ENCODE measurements at regions not wholly inside any gene's neighbourhood (a gene's known extent, or its start where the extent isn't known, plus 50 kb on each side); places are given as distances from the start of the nearest gene placed in this dataset.

DNA sequence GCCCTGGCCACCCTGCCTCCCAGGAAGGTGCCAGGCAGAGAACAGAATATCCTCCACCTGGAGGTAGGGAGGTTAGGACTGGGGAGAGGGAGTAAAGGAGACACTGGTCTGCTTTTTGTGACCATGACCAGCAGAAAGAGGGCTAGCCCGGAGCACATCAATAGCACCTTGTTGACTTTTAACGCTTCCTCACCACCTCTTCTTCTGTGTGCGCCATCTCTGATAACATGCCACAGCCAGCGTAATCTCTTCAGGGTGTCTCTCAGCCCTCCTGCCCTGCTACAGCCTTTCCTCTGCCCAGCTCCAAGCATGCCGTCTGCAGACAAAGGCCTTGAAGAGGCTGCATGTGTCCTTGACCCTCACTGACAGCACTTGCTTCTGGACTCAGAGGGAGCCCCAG is 50.9 kb upstream of the GJA5 start:
- DNase-seq = no peak

DNA sequence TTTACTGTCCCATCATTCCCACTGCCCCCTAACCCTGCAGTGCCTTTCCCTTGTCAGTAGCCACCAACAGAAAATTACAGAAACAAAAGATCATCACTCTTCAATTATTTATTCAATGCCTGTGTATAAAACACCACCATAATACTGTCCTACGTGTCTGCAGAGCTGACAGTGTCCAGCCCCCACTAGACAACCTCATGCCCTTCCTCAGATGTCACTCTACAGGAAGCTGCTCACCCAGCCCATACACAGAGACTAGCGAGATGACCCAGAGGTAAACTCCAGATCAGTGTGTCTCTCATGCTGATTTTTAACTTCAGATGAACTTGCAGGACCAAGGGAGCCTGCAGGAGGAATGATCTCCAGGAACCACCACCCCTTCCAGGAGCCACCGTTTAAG is 51.3 kb upstream of the GJA5 start:
- no peak for DNase-seq

DNA sequence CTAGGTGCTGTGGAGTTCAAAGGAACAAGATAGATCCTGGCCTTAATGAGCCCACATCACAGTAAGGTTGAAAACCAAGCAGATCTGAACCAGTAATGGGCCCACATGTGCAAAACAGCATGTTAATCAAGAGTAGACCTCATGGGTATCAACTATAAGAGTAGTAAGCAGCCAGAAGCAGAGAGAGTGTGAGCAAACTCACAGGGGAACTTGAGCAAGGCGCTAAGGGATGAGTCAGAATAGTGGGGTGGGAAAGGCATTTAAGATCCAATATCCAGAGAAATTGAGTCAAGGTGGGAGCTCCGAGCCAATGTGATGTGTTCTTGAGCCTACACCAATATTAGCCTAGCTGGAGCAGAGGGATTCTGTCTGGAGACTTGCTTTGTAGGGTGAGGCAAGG is 52.4 kb upstream of the GJA5 start:
- DNase-seq = no peak

DNA sequence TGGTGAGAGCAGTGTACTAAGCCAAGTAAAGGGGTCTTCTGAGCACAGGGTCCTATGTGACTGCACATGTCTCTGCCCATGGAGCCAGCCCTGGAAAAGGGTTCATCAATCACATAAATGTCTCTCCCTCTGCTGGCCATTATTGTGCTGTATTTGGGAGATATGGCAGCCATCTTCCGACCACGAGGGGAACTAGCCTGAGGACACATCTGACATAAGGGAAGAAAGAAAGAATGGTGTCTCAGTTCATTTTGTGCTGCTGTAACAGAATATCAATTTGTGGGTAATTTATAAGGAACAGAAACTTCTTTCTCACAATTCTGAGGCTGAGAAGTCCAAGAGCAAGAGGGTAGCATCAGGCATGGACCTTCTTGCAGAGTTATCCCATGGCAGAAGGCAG is 55.1 kb upstream of the GJA5 start:
- peak; percentile 25 for DNase-seq

DNA sequence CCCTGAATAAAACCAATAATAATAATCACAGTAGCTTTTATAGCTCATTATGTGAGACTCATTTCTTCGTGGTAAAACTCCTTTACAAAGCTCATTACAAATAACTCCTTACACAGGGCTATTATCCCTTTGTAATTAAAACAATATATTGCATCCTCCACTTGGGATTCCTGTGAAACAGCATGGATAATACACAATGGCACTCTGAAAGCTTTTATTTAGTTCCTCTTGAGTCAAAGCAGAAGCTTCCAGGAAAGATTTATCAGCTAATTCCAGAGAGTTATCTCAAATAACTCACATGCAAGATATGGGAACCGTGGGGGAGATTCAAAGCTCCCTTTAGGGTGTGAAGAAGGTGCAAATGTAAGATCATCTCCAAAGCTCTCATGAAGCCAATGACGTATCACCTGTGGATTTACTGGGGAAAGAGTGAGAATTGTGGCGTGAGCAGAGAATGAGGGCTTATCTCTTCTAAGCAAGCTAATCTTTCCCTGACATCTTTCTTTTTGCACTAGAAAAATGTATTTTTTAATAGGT is 60.4 kb upstream of the GJA5 start:
- DNase-seq = no peak

DNA sequence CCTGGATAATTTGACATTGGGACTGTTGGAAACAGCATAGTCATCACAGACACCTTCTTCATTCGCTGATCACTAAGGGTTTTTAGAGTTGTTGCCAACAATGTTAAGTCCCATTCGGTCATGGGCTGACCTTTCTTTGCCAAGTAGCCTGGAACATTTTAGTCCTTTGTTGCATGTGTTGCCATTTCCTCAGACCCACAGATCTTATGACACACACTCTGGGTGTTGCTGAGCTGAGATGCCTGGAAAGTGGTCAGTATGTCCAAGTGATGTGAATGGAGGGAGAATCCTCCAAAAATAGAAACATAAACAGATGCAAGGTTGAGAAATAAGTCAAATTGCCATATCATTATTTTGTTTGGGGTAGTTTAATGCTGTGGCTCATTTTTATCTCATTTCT is 61.5 kb upstream of the GJA5 start:
- DNase-seq = no peak

DNA sequence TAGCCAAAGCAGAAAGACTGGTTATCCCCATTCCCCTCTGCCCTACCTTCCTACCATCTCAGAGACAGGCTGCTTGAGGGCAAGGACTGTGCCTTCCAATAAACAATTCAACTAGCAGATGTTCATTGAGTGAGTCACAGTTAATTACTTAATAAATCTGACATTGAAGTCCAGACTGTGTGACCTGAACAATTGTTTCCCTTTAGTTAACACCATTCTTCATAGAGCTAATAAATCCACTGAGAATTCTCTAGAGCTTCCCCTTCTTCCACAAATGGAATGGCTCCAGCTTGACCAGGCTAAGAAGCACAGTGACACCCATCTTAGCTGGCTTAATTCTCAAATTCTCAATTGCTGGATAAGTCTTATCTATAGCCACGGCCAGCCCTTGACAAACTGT is 61.9 kb upstream of the GJA5 start:
- DNase-seq = no peak

DNA sequence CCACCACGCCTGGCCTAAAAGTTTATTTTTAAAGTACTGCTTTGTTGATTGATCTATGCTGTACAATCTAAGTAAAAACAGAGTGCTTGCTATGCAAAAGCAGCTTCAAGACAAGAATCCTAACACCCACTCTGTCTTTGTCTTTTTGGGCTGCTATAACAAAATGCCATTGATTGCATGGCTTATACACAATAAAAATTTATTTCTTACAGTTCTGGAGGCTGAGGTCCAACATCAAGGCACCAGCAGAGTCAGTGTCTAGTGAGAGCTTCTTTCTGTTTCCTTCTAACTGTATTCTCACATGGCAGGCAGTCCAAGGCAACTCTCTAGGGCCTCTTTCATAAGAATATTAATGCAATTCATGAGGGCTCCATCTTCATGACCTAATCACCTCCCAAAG is 63.6 kb upstream of the GJA5 start:
- DNase-seq = no peak

DNA sequence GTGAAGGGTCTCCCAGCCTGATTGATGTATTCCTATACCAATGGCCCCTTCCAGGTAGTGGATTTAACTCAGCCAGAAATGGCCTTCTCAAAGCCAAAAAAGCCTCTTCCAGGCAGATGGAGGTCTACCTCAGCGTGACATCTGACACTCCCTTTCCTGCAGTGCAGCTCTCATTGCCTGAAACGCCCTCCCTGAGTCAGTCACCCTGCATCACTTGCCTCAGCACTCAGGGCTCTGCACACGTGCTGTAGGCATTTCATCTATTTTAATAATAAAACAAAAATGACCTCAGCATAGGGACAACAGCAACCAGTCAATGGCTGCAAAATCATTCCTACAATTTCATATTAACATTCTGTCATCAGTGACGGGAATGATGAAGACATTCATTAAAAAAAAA is 64.4 kb upstream of the GJA5 start:
- no peak for DNase-seq

DNA sequence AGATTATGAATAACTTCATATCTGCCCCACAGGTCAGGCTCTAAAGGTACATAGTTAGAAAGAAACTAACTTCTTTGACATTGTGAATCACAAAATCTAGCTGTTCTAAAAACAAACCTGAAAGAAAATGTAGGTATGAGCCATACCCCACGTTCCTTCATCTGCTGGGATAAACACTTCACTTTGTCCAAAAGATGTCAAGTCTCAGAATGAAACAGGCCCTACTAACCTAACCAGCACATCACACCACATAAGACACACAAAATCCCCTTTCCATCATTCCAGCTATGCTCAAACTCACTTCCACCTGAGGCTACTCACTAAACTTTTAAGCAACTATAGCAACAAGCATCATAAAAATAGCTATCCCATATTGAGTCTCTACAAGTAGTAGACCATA is 65.2 kb upstream of the GJA5 start:
- DNase-seq = no peak

DNA sequence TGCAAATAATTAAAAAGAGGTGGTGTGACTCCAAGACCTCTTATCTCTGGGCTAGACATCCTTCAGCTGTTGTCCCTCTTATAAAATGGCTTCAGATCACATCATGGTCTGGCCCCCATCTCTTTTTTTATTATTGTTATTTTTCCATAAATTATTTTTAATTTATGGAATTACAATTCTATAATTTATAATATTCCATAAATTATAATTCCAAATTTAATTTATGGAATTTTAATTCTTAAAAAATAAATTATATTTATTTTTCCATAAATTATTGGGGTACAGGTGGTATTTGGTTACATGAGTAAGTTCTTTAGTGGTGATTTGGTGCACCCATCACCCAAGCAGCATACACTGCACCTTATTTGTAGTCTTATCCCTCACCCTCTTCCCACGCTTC is 65.9 kb upstream of the GJA5 start:
- no peak for DNase-seq

DNA sequence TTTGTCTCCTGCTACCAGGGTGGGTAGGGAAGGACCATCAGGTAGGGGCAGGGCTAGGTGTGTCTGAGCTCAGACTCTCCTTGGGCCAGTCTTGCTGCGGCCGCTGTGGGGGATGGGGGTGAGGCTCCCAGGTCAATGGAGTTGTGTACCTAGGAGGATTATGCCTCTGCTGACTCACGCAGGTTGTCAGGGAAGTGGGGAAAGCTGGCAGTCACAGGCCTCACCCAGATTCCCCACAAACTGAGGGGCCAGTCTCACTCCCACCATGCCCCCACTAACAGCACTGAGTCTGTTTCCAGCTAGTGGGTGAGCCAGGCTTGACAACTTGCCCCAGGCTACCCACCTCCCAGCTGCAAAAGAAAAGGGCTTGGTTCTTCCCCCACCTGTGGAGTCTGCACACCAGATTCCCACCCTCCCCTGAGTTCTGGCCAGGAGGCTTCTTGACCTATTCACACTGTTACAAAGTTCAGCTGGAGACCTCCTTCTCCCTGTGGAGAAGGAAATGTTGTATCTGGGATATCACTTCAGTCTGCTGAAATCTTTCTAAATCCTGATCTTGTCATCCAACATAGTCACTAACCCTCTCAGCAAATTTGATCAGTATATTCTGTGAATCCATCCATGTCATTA is 69.2 kb upstream of the GJA8 start:
- DNase-seq = no peak

DNA sequence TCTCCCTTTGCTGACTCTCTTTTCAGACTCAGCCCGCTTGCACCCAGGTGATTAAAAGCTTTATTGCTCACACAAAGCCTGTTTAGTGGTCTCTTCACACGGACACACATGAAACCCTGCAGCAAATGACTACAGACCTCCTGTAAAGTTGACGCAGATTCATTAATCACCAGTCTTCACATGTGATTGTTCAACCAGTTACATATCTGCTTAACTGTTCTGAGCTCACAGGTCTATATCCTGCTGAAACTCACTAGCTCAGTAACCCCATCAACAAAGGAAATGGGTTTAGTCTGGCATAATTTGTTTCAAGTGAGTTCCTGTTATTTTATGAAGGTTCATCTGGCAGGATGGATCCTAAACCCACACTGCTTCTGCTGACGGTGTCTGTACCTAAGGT is 68.4 kb upstream of the GJA8 start:
- no peak for DNase-seq

DNA sequence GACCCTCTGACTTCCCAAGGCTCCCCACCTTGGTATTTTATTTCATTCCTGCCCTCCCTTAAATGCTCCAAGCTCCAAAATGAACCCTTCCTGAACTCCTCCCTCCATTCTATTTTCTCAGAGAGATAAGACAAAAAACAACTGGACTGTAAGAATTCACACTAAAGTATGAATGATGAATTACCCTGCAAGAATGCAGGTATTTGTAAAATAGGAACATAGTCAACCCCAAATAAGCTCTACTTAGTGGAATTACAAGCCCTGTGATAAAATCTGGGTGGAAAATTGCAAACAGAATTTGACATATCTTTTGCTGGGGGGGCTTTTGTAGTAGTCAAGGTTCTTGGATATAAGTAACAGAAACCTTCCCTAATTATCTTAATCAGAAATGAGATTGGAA is 67.8 kb upstream of the GJA8 start:
- DNase-seq = no peak

DNA sequence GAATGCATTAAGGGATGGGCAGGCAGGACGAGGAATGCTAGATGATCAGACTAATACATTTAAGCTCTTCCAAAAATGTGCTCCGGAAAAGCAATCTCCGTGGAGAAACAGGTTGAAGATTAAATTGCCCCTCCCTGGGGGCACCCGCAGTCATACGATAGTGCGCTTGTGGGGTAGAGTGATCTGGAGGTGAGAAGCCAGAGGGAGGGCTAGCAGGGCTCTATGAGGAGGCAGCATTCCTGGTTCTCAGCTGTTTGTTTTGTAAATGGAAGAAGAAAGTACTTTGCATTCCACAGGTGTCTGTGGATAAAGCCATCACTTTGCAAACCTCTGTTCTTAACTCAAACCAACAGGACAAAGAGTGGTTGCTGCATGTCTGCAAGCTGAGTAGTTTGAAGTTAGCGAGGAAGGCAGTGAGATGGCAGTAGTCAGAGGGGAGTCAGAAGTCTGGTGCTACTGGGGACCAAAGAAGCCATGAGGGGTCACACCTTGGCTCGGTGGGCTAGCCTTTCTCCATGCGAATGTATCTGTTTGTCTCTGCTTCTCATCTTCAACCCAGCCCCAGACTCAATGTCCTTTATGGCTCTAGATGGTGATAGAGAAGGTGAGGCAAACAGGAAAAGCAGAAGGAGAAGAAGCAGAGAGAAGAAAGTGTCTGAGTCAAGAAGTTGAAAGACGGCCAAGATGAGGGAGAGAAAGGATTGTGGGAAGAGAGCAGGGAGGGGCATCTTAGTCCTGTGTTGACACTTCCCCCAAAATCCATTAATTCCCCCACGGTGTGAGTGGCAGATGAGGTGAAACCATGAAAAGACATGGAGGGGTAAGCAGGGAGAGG is 65.2 kb upstream of the GJA8 start:
- no peak for DNase-seq

DNA sequence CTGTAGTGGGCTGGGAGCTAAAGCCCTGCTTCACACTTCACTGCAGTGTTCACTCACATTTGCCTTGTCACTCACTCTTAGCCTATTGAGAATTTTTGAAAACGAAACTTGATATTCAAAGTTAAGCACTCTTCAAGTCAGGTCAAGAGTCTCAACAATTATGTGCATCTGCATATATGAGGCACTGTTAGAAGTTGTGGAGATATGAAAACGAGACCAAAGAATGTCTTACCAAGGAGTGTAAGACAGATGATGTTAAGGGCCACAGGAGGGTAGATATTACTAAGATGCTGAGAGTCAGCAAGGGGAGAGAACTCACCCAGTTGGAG is 64.7 kb upstream of the GJA8 start:
- no peak for DNase-seq

DNA sequence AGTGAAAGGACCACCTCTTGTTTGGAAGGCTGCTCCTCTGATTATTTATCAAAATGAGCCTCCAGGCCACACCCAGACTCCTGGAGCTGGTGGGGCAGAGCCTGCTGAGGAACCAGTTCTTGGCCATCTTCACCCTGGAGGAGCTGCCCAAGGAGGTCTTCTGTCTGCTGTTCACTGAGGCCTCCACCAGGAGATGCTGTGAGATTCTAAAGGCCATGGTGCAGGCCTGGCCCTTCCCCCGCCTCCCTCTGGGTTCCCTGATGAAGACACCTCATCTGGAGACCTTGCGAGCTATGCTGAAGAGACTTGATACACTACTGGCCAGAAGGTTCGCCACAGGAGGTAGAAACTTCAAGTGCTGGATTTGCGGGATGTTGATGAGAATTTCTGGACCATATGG is 61.7 kb upstream of the GJA8 start:
- DNase-seq = peak; percentile 49

DNA sequence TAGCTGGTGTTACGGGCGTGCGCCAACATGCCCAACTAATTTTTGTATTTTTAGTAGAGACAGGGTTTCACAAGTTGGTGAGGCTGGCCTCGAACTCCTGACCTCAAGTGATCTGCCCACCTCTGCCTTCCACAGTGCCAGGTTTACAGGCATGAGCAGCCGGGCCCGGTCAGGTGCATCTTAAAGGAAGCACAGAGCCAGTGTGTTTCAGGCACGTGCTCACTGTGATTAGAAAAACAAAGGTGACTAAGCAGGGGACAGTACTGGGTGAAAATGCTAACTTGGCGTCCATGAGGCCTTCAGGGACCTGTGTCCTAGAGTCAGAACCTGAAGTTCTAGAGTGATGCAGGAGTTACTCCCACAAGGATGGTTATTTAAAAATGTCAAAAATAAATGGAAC is 60.0 kb upstream of the GJA8 start:
- DNase-seq = no peak

DNA sequence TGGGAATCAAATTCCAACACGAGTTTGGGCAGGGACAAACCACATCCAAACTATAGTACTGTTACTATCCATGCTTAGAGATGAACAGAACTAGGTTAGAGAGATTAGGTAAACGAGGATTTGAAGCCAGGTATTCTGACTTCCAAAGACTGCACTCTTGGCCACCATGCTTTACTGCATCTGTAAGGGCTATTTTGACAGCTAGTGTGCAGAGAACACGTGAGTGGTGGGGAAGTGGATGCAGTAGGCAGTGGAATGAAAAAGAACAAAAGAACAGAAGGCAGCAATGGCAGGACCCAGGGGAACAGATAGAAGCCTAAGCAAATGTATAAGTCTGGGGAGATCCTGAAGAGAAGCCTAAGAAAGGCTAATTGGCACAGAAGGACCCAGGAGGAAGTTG is 59.1 kb upstream of the GJA8 start:
- DNase-seq = no peak

DNA sequence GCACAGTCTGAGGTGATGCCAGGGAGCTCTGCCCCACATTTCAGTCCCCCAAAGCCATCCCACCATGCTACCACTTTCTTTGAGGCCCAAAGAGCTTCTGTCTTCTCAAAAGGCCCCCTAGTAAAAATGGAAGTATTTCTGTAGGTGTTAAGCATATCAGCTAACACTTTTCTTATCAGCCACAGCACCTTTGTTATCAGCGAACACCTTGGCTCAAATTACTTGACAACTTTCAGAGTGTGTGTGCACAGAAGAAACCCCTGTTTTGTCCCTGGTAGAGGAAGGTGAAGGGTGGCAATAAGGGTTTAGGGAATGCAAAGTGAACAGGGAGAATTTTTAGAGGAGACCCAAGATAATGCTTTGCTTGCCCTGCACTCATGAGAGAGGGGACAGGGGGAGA is 54.8 kb upstream of the GJA8 start:
- DNase-seq = peak; percentile 8

DNA sequence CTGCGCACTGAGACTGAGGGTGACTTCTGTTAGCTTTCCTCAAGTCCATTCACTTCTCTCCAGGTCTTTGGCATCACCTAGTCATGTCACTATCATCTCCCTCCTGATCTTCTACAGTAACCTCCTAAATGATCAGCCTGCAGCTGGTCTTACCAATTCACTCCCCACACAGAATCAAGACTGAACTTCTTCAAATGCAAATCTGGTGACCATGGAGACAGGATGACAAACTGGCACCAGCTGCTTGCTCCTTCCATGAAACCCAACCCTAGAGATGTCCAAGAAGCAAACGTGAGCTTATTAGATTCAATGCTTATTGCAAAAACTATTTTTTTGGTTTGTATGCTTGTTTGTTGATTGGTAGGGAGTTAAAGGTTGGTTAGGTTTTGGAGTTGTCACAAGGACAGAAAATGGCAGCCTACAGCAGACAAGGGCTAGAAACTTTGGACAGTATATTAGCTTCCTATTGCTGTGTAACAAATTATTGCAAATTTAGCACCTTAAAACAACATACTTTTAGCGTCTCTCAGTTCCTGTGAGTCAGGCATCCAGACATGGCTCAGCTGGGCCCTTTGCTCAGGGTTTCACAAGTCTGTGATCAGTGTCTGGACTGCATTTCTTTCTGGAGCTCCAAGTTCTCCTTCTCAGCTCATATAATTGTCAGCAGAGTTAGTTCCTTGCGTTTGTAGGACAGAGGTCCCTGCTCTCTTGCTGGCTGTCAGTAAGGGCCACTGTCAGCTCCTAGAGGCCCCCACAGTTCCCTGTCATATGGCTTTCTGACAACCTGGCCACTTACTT is 53.3 kb upstream of the GJA8 start:
- no peak for DNase-seq

DNA sequence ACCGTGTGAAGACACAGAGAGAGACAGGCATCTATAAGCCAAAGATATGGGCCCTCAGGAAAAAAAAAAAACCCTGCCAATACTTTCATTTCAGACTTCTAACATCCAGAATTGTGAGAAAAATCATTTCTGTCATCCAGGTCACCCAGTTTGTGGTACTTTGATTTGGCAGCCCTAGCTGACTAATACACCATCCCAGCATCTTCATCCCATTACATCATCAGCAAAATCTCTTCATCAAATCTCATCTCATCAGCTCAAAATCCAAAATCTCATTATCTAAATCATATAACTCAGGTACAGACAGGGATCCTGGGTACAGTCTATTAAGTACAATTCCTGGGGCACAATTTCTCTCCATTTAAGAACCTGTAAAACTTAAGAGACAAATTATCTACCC is 51.9 kb upstream of the GJA8 start:
- DNase-seq = no peak

DNA sequence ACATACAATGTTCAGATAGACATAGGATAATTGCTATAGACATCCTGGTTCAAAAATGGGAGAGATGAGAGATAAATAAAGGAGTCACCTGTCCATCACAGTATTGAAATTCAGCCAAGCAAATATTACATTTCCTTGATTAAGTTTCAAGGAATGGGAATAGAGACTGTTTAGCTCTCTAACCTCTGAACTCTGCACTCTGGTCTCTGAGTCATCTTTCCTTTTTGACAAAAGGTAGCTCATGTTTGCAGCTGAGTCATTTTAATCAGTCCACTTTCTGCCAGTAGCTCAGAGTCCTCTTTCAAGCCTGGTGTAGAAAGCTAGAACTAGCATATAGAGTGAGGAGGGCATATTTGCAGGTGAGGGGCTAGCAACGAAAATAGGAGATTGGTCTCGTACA is 51.4 kb upstream of the GJA8 start:
- DNase-seq = no peak

DNA sequence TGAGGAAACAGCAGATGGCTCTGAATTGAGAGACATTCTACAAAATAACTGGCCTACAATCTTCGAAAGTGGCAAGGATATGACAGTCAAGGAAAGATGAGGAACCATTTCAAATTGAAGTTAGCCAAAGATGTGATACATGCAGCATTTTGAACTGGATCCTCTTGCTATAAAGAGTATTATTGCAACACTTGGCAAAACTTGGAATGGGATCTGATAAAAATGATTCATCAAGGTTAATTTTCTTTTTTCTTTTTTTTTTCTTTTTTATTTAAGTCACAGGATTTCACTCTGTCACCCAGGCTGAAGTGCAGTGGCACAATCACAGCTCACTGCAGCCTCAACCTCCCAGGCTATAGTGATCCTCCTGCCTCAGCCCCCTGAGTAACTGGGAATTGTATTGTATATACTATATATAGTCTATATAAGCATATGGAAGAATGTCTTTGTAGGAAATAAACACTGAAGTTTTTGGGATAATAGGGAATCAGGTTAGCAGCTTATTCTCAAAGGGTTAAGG is 49.8 kb upstream of the GJA8 start:
- no peak for DNase-seq
